H9 (cell line): ENCODE measurements at regions not wholly inside any gene's neighbourhood (a gene's known extent, or its start where the extent isn't known, plus 50 kb on each side); places are given as distances from the start of the nearest gene placed in this dataset.

ENCODE experiments used
- DNase-seq: peaks from one replicate; pipeline ENCODE4 v3.0.0-alpha.2; 2017
- H2AFZ ChIP-seq: one replicate; pipeline ENCODE4 v1.6.1; 2013; ENCODE audit warnings: mild to moderate bottlenecking, low read length, control low read depth, moderate library complexity
- H2AK5ac ChIP-seq: 2 replicates; pipeline ENCODE4 v1.6.1; 2013; ENCODE audit warnings: low read length, control low read depth, mixed read lengths; ENCODE audit not compliant: insufficient read length
- H2BK120ac ChIP-seq: one replicate; pipeline ENCODE4 v1.6.1; 2013; ENCODE audit warnings: low read depth, mild to moderate bottlenecking, low read length, control low read depth, inconsistent platforms; ENCODE audit not compliant: poor library complexity, severe bottlenecking
- H2BK12ac ChIP-seq: 2 replicates; pipeline ENCODE4 v1.6.1; 2013; ENCODE audit warnings: low read length, control low read depth, mixed read lengths, low read depth; ENCODE audit not compliant: insufficient read length
- H2BK15ac ChIP-seq: 2 replicates; pipeline ENCODE4 v1.6.1; 2013; ENCODE audit warnings: low read depth, low read length, control low read depth
- H2BK20ac ChIP-seq: one replicate; pipeline ENCODE4 v1.6.1; 2013; ENCODE audit warnings: low read depth, mild to moderate bottlenecking, low read length, control low read depth, inconsistent platforms; ENCODE audit not compliant: poor library complexity, severe bottlenecking
- H2BK5ac ChIP-seq: 2 replicates; pipeline ENCODE4 v1.6.1; 2013; ENCODE audit warnings: low read length, control low read depth, mixed read lengths; ENCODE audit not compliant: insufficient read length
- H3K14ac ChIP-seq: 2 replicates; pipeline ENCODE4 v1.6.1; 2013; ENCODE audit warnings: low read length, control low read depth; ENCODE audit not compliant: insufficient read depth
- H3K18ac ChIP-seq: 2 replicates; pipeline ENCODE4 v1.6.1; 2013; ENCODE audit warnings: low read depth, mild to moderate bottlenecking, mixed read lengths, low read length, control low read depth; ENCODE audit not compliant: insufficient read length
- H3K23ac ChIP-seq: 2 replicates; pipeline ENCODE4 v1.6.1; 2013; ENCODE audit warnings: low read length, control low read depth, mixed read lengths, low read depth; ENCODE audit not compliant: insufficient read length
- H3K23me2 ChIP-seq: 2 replicates; pipeline ENCODE4 v1.6.1; 2013; ENCODE audit warnings: low read depth, mild to moderate bottlenecking, mixed read lengths, low read length, control low read depth; ENCODE audit not compliant: insufficient read length, poor library complexity, severe bottlenecking
- H3K27ac ChIP-seq: 2 replicates; pipeline ENCODE4 v1.5.1; 2013; ENCODE audit warnings: low read length, control low read depth, mixed read lengths, low read depth; ENCODE audit not compliant: insufficient read length
- H3K27me3 ChIP-seq: 2 replicates; pipeline ENCODE4 v1.6.1; 2013; ENCODE audit warnings: low read length, control low read depth, inconsistent platforms; ENCODE audit not compliant: insufficient read depth
- H3K4ac ChIP-seq: 2 replicates; pipeline ENCODE4 v1.6.1; 2013; ENCODE audit warnings: low read depth, mild to moderate bottlenecking, control low read depth, inconsistent platforms, low read length, moderate library complexity
- H3K4me1 ChIP-seq: 2 replicates; pipeline ENCODE4 v1.6.1; 2013; ENCODE audit warnings: low read length, control low read depth, inconsistent platforms; ENCODE audit not compliant: insufficient read depth
- H3K4me2 ChIP-seq: 2 replicates; pipeline ENCODE4 v1.6.1; 2013; ENCODE audit warnings: low read length, control low read depth, mixed read lengths; ENCODE audit not compliant: insufficient read length, insufficient read depth
- H3K56ac ChIP-seq: 2 replicates; pipeline ENCODE4 v1.6.1; 2013; ENCODE audit warnings: low read depth, mild to moderate bottlenecking, mixed read lengths, low read length, control low read depth; ENCODE audit not compliant: insufficient read length
- H3K79me1 ChIP-seq: 2 replicates; pipeline ENCODE4 v1.6.1; 2013; ENCODE audit warnings: low read depth, mild to moderate bottlenecking, moderate library complexity, low read length, control low read depth, inconsistent platforms; ENCODE audit not compliant: insufficient read depth, poor library complexity, severe bottlenecking
- H3K79me2 ChIP-seq: 2 replicates; pipeline ENCODE4 v1.6.1; 2013; ENCODE audit warnings: low read length, control low read depth, inconsistent platforms; ENCODE audit not compliant: insufficient read depth
- H3K9ac ChIP-seq: 2 replicates; pipeline ENCODE4 v1.6.1; 2013; ENCODE audit warnings: low read length, control low read depth, mixed read lengths; ENCODE audit not compliant: insufficient read length; ENCODE audit errors: extremely low read depth
- H3K9me3 ChIP-seq: one replicate; pipeline ENCODE4 v1.6.1; 2013; ENCODE audit warnings: low read depth, low read length, inconsistent platforms; ENCODE audit not compliant: control insufficient read depth
- H3T11ph ChIP-seq: one replicate; pipeline ENCODE4 v1.6.1; 2013; ENCODE audit warnings: mild to moderate bottlenecking, low read length, control low read depth, inconsistent platforms
- H4K20me1 ChIP-seq: one replicate; pipeline ENCODE4 v1.6.1; 2013; ENCODE audit not compliant: control insufficient read depth, insufficient read length, insufficient read depth
- H4K5ac ChIP-seq: 2 replicates; pipeline ENCODE4 v1.6.1; 2013; ENCODE audit warnings: low read depth, mild to moderate bottlenecking, mixed read lengths, low read length, control low read depth; ENCODE audit not compliant: insufficient read length
- H4K8ac ChIP-seq: replicated peaks from 2 replicates; pipeline ENCODE4 v1.6.1; 2013; ENCODE audit warnings: low read length, control low read depth, mixed read lengths, low read depth; ENCODE audit not compliant: insufficient read length
- H4K91ac ChIP-seq: 2 replicates; pipeline ENCODE4 v1.6.1; 2013; ENCODE audit warnings: low read depth, mild to moderate bottlenecking, moderate library complexity, mixed read lengths, low read length, control low read depth; ENCODE audit not compliant: insufficient read length
- H3K27ac Mint-ChIP-seq, 3 experiments: 2 replicates in 2 of 3; 3 replicates in 1 of 3; pipeline ENCODE4 v1.8.0; 2020 to 2021; ENCODE audit warnings: mixed read lengths in 3 of 3, mild to moderate bottlenecking in 1 of 3, moderate library complexity in 1 of 3
- H3K27me3 Mint-ChIP-seq: 2 replicates; pipeline ENCODE4 v1.8.0; 2021; ENCODE audit warnings: low read depth, mild to moderate bottlenecking, moderate library complexity, mixed read lengths
- H3K36me3 Mint-ChIP-seq, 3 experiments: 2 replicates in 2 of 3; 3 replicates in 1 of 3; pipeline ENCODE4 v1.8.0; 2020 to 2021; ENCODE audit warnings: low read depth in 3 of 3, mixed read lengths in 3 of 3; ENCODE audit not compliant: insufficient read depth in 1 of 3
- H3K4me1 Mint-ChIP-seq, 2 experiments: 2 replicates each; pipeline ENCODE4 v1.8.0; 2020; ENCODE audit warnings: mixed read lengths in 2 of 2
- H3K4me3 Mint-ChIP-seq, 2 experiments: 2 replicates in 1 of 2; 3 replicates in 1 of 2; pipeline ENCODE4 v1.8.0; 2020 to 2021; ENCODE audit warnings: mild to moderate bottlenecking in 2 of 2, mixed read lengths in 2 of 2, moderate library complexity in 1 of 2
- H3K9me3 Mint-ChIP-seq, 2 experiments: 2 replicates in 1 of 2; 3 replicates in 1 of 2; pipeline ENCODE4 v1.8.0; 2020; ENCODE audit warnings: mild to moderate bottlenecking in 2 of 2, mixed read lengths in 2 of 2, moderate library complexity in 1 of 2
- CTCF ChIP-seq: fragments of 200-600 bp; sonication (generic); conservative IDR thresholded peaks from 3 replicates; pipeline ENCODE4 v1.8.0; 2021; ENCODE audit warnings: antibody characterized with exemption, mild to moderate bottlenecking
- WGBS: extraction: QIAGEN DNeasy Blood & Tissue Kit; methylation state at CpG from one replicate; pipeline ENCODE4 v1.1.7; 2013; ENCODE audit warnings: missing lambda C conversion rate, low lambda C conversion rate, mixed read lengths; ENCODE audit not compliant: insufficient read length; ENCODE audit errors: extremely low coverage; 5-methylcytosine and 5-hydroxymethylcytosine counted together

GRCh38 chr20:50394569-50394968 lies 115.6 kb upstream of the PTPN1 start:
- Histone ChIP-seq H2BK15ac (no peak overlapping the region), H4K20me1 (no peaks in the 10 kb centered on the region), H4K8ac (no peak overlapping the region), H2AFZ (no peak overlapping the region), H3K9me3 (no peaks in the 10 kb centered on the region), H3K23ac (no peak overlapping the region), H2BK20ac (no peak overlapping the region), H3K27me3 (no peaks in the 10 kb centered on the region), H2AK5ac (no peak overlapping the region), H3K27ac (no peak overlapping the region), H3K79me2 (no peaks in the 10 kb centered on the region), H2BK12ac (no peak overlapping the region), H3K4me1 (no peaks in the 10 kb centered on the region), H3K9ac (no peak overlapping the region), H3T11ph (no peak overlapping the region), H3K4me2 (no peak overlapping the region), H4K91ac (no peak overlapping the region), H3K56ac (no peak overlapping the region), H3K23me2 (no peaks in the 10 kb centered on the region), H3K79me1 (no peaks in the 10 kb centered on the region), H4K5ac (no peak overlapping the region), H3K18ac (no peak overlapping the region), H2BK5ac (no peak overlapping the region), H3K14ac (no peak overlapping the region), H3K4ac (no peak overlapping the region), H2BK120ac (no peak overlapping the region)
- no peak for DNase-seq
- Mint-ChIP-seq H3K27me3 (no peaks in the 10 kb centered on the region; the same call in 1 of the 2 replicates), H3K9me3 (no peaks in the 10 kb centered on the region), H3K27ac (no peak overlapping the region; a peak in 1 of 7 replicates), H3K4me1 (peaks cover 0 to 9% of the 10 kb centered on the region in 2 experiments; a peak in 2 of 4 replicates), H3K4me3 (no peak overlapping the region), H3K36me3 (no peaks in the 10 kb centered on the region)
- TF ChIP-seq CTCF, result no peak
- WGBS, result no CpG with 5 or more reads among the region's 11 CpGs
